Keratinocyte (primary cell): ENCODE measurements at regions not wholly inside any gene's neighbourhood (a gene's known extent, or its start where the extent isn't known, plus 50 kb on each side); places are given as distances from the start of the nearest gene placed in this dataset.

Experiments
- EZH2 ChIP-seq: IDR thresholded peaks from one replicate; pipeline ENCODE4 v1.6.1; 2012; ENCODE audit warnings: inconsistent platforms, mild to moderate bottlenecking, low read length, moderate library complexity
- TF ChIP-seq, protein P1 (sequence below), 3 experiments: IDR thresholded peaks in 1 of 3; conservative IDR thresholded peaks in 1 of 3; optimal IDR thresholded peaks in 1 of 3; 2 replicates in 2 of 3; 3 replicates in 1 of 3; pipeline versions ENCODE3 to v1.5.1; 2011; ENCODE audit warnings: low read length in 3 of 3, mild to moderate bottlenecking in 3 of 3, moderate library complexity in 2 of 3, control low read depth in 1 of 3, inconsistent platforms in 1 of 3; ENCODE audit not compliant: insufficient read depth in 2 of 3; ENCODE audit errors: extremely low read depth in 1 of 3

DNA sequence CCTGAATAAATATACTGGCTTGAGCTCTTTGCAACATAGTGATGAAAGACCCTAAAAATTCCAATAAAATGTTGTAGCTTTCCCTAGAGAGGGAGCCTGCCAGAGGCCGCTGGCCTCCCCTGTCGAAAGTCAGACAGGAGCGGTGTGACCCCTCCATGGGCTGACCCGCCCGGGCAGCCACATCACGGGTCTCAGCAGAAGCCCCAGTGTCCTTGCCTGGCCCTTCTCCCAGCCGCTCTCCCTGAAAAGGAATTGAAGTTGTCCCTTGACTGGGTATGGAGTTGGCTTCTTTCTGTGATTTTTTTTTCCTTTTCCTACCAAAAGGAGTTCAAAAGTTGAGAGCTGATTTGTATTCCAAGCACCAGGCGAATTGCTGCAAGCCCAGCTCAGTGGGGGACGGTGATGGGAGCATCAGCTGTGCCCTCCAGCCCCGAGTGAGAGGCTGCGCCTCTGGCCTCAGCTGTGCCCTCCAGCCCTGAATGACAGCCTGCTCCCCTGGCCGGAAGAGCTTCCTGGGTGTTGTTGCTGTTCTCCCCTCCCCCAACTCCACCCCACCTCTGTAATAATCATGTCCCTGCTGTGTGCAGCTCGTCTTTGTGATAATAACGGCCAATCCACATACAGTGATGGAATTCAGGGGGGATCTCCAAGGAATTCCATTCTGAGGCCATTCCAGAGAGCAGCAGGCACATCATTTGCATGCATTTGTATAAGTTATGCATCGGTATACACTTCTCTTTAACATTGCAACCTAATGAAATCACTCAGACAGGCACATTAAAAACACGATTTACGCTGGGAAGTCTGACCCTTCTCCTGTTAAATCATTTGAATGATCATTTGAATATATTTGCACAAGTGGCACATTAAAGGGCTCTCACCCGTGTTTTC lies 501.0 kb downstream of the EIPR1 start:
- TF ChIP-seq, protein P1, sequence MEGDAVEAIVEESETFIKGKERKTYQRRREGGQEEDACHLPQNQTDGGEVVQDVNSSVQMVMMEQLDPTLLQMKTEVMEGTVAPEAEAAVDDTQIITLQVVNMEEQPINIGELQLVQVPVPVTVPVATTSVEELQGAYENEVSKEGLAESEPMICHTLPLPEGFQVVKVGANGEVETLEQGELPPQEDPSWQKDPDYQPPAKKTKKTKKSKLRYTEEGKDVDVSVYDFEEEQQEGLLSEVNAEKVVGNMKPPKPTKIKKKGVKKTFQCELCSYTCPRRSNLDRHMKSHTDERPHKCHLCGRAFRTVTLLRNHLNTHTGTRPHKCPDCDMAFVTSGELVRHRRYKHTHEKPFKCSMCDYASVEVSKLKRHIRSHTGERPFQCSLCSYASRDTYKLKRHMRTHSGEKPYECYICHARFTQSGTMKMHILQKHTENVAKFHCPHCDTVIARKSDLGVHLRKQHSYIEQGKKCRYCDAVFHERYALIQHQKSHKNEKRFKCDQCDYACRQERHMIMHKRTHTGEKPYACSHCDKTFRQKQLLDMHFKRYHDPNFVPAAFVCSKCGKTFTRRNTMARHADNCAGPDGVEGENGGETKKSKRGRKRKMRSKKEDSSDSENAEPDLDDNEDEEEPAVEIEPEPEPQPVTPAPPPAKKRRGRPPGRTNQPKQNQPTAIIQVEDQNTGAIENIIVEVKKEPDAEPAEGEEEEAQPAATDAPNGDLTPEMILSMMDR (optimal IDR thresholded peaks at IDR 0.05 in 1 of 3, IDR thresholded peaks at IDR 0.05 in 1 of 3, conservative IDR thresholded peaks at IDR 0.05 in 1 of 3; ENCODE audit: extremely low read depth in 1 of 3, insufficient read depth in 2 of 3, low read length in 3 of 3): no peak
- no peak for TF ChIP-seq EZH2
